ENCODE measurements at regions not wholly inside any gene's neighbourhood (a gene's known extent, or its start where the extent isn't known, plus 50 kb on each side); places are given as distances from the start of the nearest gene placed in this dataset.

DNA sequence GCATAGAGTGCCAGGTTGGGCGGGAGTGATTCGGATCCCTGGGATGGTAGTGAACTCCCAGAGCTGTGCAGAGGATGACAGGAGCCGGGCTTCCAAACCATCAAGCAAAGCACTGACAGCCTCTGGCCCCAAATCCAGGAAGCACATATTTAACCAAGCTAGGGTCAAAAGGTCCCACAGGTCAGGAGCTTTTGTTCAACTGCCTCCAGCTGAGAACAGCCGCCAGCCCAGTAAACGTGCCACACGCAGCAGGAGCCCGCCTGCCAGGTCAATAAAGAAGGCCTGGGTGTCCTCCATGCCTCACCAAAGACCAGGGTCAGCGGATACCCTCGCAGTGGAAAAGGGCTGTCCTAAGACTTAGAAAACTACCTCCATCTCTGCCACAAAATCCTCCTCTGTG, 184.7 kb upstream of the LINGO1 start:
- TF ChIP-seq, protein P1, sequence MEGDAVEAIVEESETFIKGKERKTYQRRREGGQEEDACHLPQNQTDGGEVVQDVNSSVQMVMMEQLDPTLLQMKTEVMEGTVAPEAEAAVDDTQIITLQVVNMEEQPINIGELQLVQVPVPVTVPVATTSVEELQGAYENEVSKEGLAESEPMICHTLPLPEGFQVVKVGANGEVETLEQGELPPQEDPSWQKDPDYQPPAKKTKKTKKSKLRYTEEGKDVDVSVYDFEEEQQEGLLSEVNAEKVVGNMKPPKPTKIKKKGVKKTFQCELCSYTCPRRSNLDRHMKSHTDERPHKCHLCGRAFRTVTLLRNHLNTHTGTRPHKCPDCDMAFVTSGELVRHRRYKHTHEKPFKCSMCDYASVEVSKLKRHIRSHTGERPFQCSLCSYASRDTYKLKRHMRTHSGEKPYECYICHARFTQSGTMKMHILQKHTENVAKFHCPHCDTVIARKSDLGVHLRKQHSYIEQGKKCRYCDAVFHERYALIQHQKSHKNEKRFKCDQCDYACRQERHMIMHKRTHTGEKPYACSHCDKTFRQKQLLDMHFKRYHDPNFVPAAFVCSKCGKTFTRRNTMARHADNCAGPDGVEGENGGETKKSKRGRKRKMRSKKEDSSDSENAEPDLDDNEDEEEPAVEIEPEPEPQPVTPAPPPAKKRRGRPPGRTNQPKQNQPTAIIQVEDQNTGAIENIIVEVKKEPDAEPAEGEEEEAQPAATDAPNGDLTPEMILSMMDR (IDR thresholded peaks at IDR 0.05), result no peak
- TF ChIP-seq POLR2AphosphoS5 (IDR thresholded peaks at IDR 0.05; ENCODE audit: low read depth, low read length) (no peak), SIN3A (IDR thresholded peaks at IDR 0.05; ENCODE audit: borderline replicate concordance, insufficient read depth, low read depth, low read length) (no peak), TCF7L2 (IDR thresholded peaks at IDR 0.05; ENCODE audit: low read depth, low read length) (no peak)
- TF ChIP-seq, protein P2, sequence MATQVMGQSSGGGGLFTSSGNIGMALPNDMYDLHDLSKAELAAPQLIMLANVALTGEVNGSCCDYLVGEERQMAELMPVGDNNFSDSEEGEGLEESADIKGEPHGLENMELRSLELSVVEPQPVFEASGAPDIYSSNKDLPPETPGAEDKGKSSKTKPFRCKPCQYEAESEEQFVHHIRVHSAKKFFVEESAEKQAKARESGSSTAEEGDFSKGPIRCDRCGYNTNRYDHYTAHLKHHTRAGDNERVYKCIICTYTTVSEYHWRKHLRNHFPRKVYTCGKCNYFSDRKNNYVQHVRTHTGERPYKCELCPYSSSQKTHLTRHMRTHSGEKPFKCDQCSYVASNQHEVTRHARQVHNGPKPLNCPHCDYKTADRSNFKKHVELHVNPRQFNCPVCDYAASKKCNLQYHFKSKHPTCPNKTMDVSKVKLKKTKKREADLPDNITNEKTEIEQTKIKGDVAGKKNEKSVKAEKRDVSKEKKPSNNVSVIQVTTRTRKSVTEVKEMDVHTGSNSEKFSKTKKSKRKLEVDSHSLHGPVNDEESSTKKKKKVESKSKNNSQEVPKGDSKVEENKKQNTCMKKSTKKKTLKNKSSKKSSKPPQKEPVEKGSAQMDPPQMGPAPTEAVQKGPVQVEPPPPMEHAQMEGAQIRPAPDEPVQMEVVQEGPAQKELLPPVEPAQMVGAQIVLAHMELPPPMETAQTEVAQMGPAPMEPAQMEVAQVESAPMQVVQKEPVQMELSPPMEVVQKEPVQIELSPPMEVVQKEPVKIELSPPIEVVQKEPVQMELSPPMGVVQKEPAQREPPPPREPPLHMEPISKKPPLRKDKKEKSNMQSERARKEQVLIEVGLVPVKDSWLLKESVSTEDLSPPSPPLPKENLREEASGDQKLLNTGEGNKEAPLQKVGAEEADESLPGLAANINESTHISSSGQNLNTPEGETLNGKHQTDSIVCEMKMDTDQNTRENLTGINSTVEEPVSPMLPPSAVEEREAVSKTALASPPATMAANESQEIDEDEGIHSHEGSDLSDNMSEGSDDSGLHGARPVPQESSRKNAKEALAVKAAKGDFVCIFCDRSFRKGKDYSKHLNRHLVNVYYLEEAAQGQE (IDR thresholded peaks at IDR 0.05; ENCODE audit: insufficient read depth in 1 of 2, low read depth in 2 of 2, low read length in 1 of 2), result no peak

Measured in Panc1 (cell line).